SK-N-SH treated with all-trans-retinoic acid at 6 μM for 48 hours (cell line): ENCODE measurements at regions not wholly inside any gene's neighbourhood (a gene's known extent, or its start where the extent isn't known, plus 50 kb on each side); places are given as distances from the start of the nearest gene placed in this dataset.

ENCODE experiments used
- ATAC-seq: fragments of 200-7000 bp; cut with Tn5 transposase; 3 replicates; pipeline ENCODE4 v1.9.1; 2020; ENCODE audit warnings: mild to moderate bottlenecking, moderate library complexity
- ARNTL ChIP-seq: fragments of 450-650 bp; formaldehyde crosslinking; IDR thresholded peaks from 2 replicates; pipeline ENCODE4 v1.5.0; 2020; ENCODE audit warnings: low read depth, mild to moderate bottlenecking, moderate library complexity, borderline replicate concordance
- ESRRG ChIP-seq: fragments of 250-450 bp; sonication (Bioruptor Pico); IDR thresholded peaks from 2 replicates; pipeline ENCODE4 v1.6.1; 2021; ENCODE audit warnings: mild to moderate bottlenecking
- GLIS3 ChIP-seq: fragments of 250-450 bp; sonication (Bioruptor Pico); IDR thresholded peaks from 2 replicates; pipeline ENCODE4 v1.5.0; 2020; ENCODE audit warnings: mild to moderate bottlenecking, moderate library complexity
- ISL1 ChIP-seq: fragments of 250-450 bp; sonication (Bioruptor Pico); IDR thresholded peaks from 2 replicates; pipeline ENCODE4 v2.1.2; 2022; ENCODE audit warnings: mild to moderate bottlenecking, moderate library complexity
- OSR1 ChIP-seq: fragments of 250-450 bp; sonication (Bioruptor Pico); IDR thresholded peaks from 2 replicates; pipeline ENCODE4 v1.8.0; 2022; ENCODE audit warnings: moderate library complexity, mild to moderate bottlenecking, inconsistent platforms
- PPARA ChIP-seq: fragments of 250-450 bp; sonication (Bioruptor Pico); IDR thresholded peaks from 2 replicates; pipeline ENCODE4 v1.5.0; 2020; ENCODE audit warnings: mild to moderate bottlenecking, borderline replicate concordance
- RARB ChIP-seq: fragments of 250-450 bp; sonication (Bioruptor Pico); IDR thresholded peaks from 2 replicates; pipeline ENCODE4 v1.8.0; 2021; ENCODE audit warnings: mild to moderate bottlenecking, moderate library complexity
- SNAI2 ChIP-seq: fragments of 250-450 bp; sonication (Bioruptor Pico); IDR thresholded peaks from 2 replicates; pipeline ENCODE4 v1.5.0; 2020; ENCODE audit warnings: mild to moderate bottlenecking, moderate library complexity
- ZC3H10 ChIP-seq: fragments of 250-450 bp; sonication (Bioruptor Pico); IDR thresholded peaks from 2 replicates; pipeline ENCODE4 v1.5.1; 2021; ENCODE audit warnings: mild to moderate bottlenecking, moderate library complexity
- ZFP3 ChIP-seq: fragments of 250-450 bp; sonication (Bioruptor Pico); IDR thresholded peaks from 2 replicates; pipeline ENCODE4 v1.5.0; 2020; ENCODE audit warnings: mild to moderate bottlenecking, moderate library complexity
- ZFP30 ChIP-seq: fragments of 450-650 bp; formaldehyde crosslinking; IDR thresholded peaks from 2 replicates; pipeline ENCODE4 v1.5.0; 2022; ENCODE audit warnings: mild to moderate bottlenecking, moderate library complexity
- ZNF565 ChIP-seq: fragments of 450-650 bp; formaldehyde crosslinking; conservative IDR thresholded peaks from 2 replicates; pipeline ENCODE4 v1.5.0; 2020; ENCODE audit warnings: low read depth, mild to moderate bottlenecking, moderate library complexity
- ZNF70 ChIP-seq: fragments of 450-650 bp; formaldehyde crosslinking; IDR thresholded peaks from 2 replicates; pipeline ENCODE4 v1.5.0; 2020; ENCODE audit warnings: mild to moderate bottlenecking, moderate library complexity
- ZNF8 ChIP-seq: fragments of 450-650 bp; formaldehyde crosslinking; IDR thresholded peaks from 2 replicates; pipeline ENCODE4 v1.5.0; 2020; ENCODE audit warnings: mild to moderate bottlenecking, moderate library complexity
- TF ChIP-seq, protein P1 (sequence below): fragments of 250-450 bp; sonication (Bioruptor Pico); IDR thresholded peaks from 2 replicates; pipeline ENCODE4 v1.5.0; 2020; ENCODE audit warnings: mild to moderate bottlenecking, moderate library complexity
- TF ChIP-seq, protein P2 (sequence below): fragments of 250-450 bp; sonication (Bioruptor Pico); IDR thresholded peaks from 2 replicates; pipeline ENCODE4 v1.8.0; 2021; ENCODE audit warnings: low read depth, mild to moderate bottlenecking, moderate library complexity, borderline replicate concordance
- TF ChIP-seq, protein P3 (sequence below): fragments of 250-450 bp; sonication (Bioruptor Pico); IDR thresholded peaks from 2 replicates; pipeline ENCODE4 v1.5.1; 2021; ENCODE audit warnings: mild to moderate bottlenecking, moderate library complexity
- TF ChIP-seq, protein P4 (sequence below): fragments of 250-450 bp; sonication (Bioruptor Pico); IDR thresholded peaks from 2 replicates; pipeline ENCODE4 v1.5.1; 2020; ENCODE audit warnings: low read depth, mild to moderate bottlenecking, moderate library complexity

DNA sequence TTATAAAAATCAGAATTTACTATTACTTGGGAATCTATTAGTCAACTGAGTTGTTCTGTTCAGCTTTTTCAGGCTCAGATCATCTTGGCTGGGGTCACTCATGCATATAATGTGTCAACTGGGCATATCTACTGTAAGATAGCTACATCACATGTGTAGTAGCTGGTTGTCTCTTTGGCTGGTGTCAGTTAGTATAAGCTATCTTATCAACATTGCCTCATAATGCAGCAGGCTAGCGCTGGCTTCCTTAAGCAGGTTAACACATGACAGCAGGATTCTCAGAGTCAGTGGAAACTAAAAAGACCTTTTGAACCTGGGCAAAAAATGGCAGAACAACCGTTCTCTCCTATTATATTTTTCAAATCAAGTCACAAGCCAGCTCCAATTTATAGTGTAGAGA lies 378.3 kb upstream of the PCDH10 start:
- TF ChIP-seq RARB = no peak
- no peak for TF ChIP-seq ZFP30 (CRISPR knock-in tag)
- TF ChIP-seq, protein P1, sequence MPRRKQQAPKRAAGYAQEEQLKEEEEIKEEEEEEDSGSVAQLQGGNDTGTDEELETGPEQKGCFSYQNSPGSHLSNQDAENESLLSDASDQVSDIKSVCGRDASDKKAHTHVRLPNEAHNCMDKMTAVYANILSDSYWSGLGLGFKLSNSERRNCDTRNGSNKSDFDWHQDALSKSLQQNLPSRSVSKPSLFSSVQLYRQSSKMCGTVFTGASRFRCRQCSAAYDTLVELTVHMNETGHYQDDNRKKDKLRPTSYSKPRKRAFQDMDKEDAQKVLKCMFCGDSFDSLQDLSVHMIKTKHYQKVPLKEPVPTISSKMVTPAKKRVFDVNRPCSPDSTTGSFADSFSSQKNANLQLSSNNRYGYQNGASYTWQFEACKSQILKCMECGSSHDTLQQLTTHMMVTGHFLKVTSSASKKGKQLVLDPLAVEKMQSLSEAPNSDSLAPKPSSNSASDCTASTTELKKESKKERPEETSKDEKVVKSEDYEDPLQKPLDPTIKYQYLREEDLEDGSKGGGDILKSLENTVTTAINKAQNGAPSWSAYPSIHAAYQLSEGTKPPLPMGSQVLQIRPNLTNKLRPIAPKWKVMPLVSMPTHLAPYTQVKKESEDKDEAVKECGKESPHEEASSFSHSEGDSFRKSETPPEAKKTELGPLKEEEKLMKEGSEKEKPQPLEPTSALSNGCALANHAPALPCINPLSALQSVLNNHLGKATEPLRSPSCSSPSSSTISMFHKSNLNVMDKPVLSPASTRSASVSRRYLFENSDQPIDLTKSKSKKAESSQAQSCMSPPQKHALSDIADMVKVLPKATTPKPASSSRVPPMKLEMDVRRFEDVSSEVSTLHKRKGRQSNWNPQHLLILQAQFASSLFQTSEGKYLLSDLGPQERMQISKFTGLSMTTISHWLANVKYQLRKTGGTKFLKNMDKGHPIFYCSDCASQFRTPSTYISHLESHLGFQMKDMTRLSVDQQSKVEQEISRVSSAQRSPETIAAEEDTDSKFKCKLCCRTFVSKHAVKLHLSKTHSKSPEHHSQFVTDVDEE (CRISPR knock-in tag) = no peak
- TF ChIP-seq ARNTL (CRISPR knock-in tag) = no peak
- no peak for TF ChIP-seq SNAI2 (CRISPR knock-in tag)
- TF ChIP-seq OSR1 (CRISPR knock-in tag) = no peak
- TF ChIP-seq, protein P2, sequence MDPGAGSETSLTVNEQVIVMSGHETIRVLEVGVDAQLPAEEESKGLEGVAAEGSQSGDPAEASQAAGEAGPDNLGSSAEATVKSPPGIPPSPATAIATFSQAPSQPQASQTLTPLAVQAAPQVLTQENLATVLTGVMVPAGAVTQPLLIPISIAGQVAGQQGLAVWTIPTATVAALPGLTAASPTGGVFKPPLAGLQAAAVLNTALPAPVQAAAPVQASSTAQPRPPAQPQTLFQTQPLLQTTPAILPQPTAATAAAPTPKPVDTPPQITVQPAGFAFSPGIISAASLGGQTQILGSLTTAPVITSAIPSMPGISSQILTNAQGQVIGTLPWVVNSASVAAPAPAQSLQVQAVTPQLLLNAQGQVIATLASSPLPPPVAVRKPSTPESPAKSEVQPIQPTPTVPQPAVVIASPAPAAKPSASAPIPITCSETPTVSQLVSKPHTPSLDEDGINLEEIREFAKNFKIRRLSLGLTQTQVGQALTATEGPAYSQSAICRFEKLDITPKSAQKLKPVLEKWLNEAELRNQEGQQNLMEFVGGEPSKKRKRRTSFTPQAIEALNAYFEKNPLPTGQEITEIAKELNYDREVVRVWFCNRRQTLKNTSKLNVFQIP (CRISPR knock-in tag) = no peak
- ATAC-seq = no peak

DNA sequence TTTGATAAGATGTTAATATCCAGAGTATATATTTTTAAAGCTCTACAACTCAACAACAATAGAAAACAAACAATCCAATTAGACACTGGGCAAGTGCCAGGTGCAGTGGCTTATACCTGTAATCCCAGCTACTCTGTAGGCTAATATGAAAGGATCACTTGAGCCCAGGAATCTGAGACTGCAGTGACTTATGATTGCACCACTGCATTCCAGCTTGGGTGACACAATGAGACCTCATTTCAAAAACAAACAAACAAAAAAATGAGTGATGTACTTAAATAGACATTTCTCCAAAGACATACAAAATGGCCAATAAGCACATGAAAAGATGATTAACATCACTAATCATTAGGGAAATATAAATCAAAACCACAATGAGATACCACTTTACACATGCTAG lies 356.8 kb upstream of the PCDH10 start:
- no peak for TF ChIP-seq ZNF8
- TF ChIP-seq OSR1 (CRISPR knock-in tag) = no peak
- TF ChIP-seq ARNTL (CRISPR knock-in tag) = no peak
- no peak for TF ChIP-seq ZNF70
- TF ChIP-seq, protein P1 (CRISPR knock-in tag) = no peak
- TF ChIP-seq PPARA = no peak
- TF ChIP-seq ZFP3 (CRISPR knock-in tag) = no peak
- TF ChIP-seq ESRRG (CRISPR knock-in tag) = no peak
- no peak for TF ChIP-seq ISL1 (CRISPR knock-in tag)
- TF ChIP-seq GLIS3 = no peak
- TF ChIP-seq, protein P3, sequence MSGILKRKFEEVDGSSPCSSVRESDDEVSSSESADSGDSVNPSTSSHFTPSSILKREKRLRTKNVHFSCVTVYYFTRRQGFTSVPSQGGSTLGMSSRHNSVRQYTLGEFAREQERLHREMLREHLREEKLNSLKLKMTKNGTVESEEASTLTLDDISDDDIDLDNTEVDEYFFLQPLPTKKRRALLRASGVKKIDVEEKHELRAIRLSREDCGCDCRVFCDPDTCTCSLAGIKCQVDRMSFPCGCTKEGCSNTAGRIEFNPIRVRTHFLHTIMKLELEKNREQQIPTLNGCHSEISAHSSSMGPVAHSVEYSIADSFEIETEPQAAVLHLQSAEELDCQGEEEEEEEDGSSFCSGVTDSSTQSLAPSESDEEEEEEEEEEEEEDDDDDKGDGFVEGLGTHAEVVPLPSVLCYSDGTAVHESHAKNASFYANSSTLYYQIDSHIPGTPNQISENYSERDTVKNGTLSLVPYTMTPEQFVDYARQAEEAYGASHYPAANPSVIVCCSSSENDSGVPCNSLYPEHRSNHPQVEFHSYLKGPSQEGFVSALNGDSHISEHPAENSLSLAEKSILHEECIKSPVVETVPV (CRISPR knock-in tag) = no peak
- TF ChIP-seq, protein P4, sequence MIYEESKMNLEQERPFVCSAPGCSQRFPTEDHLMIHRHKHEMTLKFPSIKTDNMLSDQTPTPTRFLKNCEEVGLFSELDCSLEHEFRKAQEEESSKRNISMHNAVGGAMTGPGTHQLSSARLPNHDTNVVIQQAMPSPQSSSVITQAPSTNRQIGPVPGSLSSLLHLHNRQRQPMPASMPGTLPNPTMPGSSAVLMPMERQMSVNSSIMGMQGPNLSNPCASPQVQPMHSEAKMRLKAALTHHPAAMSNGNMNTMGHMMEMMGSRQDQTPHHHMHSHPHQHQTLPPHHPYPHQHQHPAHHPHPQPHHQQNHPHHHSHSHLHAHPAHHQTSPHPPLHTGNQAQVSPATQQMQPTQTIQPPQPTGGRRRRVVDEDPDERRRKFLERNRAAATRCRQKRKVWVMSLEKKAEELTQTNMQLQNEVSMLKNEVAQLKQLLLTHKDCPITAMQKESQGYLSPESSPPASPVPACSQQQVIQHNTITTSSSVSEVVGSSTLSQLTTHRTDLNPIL (CRISPR knock-in tag) = no peak
- no peak for TF ChIP-seq ZNF565 (CRISPR knock-in tag)
- no peak for TF ChIP-seq ZC3H10
- ATAC-seq = no peak

DNA sequence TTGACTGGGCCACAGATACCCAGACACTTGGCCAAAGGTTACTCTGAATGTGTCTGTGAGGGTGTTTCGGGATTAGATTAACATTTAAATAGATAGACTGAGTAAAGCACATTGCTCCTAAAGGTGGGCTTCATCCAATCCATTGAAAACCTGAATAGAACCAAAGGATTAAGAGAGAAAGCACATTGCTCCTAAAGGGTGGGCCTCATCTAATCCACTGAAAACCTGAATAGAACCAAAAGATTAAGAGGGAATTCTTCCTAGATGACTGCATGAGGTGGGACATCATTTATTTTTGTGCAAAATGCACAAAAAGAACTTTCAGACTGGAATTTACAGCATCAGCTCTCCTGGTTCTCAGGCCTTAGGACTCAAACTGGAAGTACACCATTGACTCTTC lies 351.2 kb upstream of the PCDH10 start:
- no peak for TF ChIP-seq ISL1 (CRISPR knock-in tag)
- TF ChIP-seq, protein P1 (CRISPR knock-in tag) = no peak
- no peak for TF ChIP-seq ZNF565 (CRISPR knock-in tag)
- no peak for TF ChIP-seq ZFP3 (CRISPR knock-in tag)
- TF ChIP-seq, protein P2 (CRISPR knock-in tag) = no peak
- no peak for TF ChIP-seq ZFP30 (CRISPR knock-in tag)
- no peak for TF ChIP-seq ZNF70
- TF ChIP-seq SNAI2 (CRISPR knock-in tag) = no peak
- ATAC-seq = no peak
